ENCODE measurements at regions not wholly inside any gene's neighbourhood (a gene's known extent, or its start where the extent isn't known, plus 50 kb on each side); places are given as distances from the start of the nearest gene placed in this dataset.

GRCh38 chr14:57008534-57008933, 198.3 kb upstream of the OTX2 start:
- TF ChIP-seq CTCF (IDR thresholded peaks at IDR 0.05) (no peak), EP300 (IDR thresholded peaks at IDR 0.05) (no peak)

All from gastroesophageal sphincter (tissue), 3 donors.